GM19193 (cell line): ENCODE measurements at regions not wholly inside any gene's neighbourhood (a gene's known extent, or its start where the extent isn't known, plus 50 kb on each side); places are given as distances from the start of the nearest gene placed in this dataset.

Source experiments
- POLR2A ChIP-seq: IDR thresholded peaks from 4 replicates; pipeline ENCODE4 v1.6.1; 2011; ENCODE audit not compliant: insufficient read depth, insufficient read length; ENCODE audit errors: extremely low read depth

- no peak for TF ChIP-seq POLR2A
Observed at GRCh38 chr2:241983571-241984270, 114.2 kb downstream of the RTP5 start.

DNA sequence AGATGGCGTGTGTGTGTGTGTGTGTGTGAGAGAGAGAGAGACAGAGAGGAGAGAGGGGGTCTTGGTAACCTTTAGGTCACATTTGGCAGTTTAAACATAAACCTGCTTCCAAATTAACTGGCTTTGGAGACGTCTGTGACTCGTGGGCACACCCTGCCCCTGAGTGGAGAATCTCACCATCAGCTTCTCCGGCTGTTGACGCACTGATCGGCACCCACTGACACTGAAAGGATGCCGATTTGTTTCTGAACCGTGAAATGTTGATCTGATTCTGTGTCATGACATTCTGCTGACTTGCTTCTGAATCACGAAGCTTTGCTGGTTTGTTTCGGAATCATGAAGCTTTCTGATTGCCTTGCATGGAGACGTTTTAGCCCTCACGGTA, 114.7 kb downstream of the RTP5 start:
- TF ChIP-seq POLR2A: no peak

DNA sequence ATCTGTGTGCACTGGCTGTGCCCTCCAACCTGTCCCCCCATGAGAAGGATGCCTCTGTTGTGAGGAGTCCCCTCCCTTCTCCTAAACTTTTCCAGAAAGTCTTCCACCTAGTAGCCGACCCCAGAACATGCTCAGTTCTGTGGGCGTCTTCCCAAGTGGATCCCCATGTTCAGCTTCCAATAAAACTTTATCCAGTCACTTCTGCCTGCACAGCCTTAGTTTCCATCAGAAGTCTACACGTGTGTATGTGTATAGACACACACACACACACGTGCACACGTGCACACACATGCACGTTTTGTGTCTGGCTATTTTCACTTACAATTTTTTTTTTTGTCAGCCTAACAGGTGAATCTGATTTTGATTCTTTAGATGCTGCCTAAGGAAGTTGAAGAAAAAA, 115.1 kb downstream of the RTP5 start:
- TF ChIP-seq POLR2A: no peak

GRCh38 chr2:241985986-241986329, 116.4 kb downstream of the RTP5 start:
- TF ChIP-seq POLR2A: no peak

GRCh38 chr2:241986836-241987641, 117.5 kb downstream of the RTP5 start:
- no peak for TF ChIP-seq POLR2A

- no peak for TF ChIP-seq POLR2A
Observed at GRCh38 chr2:241987726-241988125, 118.2 kb downstream of the RTP5 start.

DNA sequence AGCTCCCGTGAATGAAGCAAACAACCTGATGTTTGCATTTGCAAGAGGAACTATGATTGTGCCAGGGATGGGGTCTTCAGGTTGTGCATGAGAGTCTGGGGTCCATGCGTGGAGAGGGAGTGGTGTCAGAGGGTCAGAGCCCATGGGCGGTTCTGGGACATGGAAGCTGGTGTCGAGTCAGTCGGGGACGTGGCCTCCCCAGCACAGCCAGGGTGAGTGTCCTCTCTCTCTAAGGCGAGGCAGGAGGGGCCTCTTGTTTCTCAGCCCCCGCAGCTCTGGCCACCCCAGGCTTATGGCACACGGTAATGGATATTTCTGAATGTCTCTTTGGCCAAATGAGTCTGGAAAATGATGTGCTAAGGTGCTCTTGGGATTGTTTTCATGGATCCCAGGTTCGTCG, 118.6 kb downstream of the RTP5 start:
- no peak for TF ChIP-seq POLR2A

- no peak for TF ChIP-seq POLR2A
Observed at GRCh38 chr2:241989074-241989473, 119.5 kb downstream of the RTP5 start.

- no peak for TF ChIP-seq POLR2A
Observed at GRCh38 chr2:241990466-241990865, 120.9 kb downstream of the RTP5 start.

- TF ChIP-seq POLR2A: no peak
Observed at GRCh38 chr2:241991299-241991698, 121.8 kb downstream of the RTP5 start.

- no peak for TF ChIP-seq POLR2A
Observed at GRCh38 chr2:241992753-241993152, 123.2 kb downstream of the RTP5 start.

DNA sequence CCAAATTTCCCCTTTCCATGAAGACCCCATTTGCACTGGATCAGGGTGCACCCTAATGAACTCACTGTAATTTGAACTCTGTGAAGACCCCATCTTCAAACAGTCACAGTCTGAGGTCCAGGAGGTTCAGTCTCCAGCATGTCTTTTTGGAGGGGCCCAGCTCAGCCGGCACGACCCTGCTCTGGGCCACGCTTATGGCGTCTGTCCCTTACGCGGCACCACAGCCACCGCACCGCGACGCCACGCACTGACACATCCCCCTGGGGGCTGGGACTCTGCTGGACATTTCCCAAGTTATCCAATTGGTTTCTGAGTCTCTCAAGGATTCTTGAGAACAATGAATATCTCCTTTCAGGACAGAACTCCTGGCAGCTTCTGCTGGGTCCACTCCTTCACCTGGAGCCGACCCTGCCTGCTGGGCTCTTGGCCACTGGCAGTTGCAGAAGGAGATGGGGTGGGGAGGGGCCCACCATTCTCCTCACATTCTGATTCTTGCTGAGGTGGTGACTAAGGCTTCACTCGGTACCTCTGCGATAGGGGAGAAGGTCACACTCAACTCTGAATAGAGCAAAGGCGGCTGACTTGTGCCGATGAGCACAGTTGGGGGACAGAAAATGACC, 124.0 kb downstream of the RTP5 start:
- TF ChIP-seq POLR2A: no peak

GRCh38 chr2:241994086-241994485, 124.6 kb downstream of the RTP5 start:
- TF ChIP-seq POLR2A: no peak

- TF ChIP-seq POLR2A: no peak
Observed at GRCh38 chr2:241994556-241995213, 125.2 kb downstream of the RTP5 start.

- no peak for TF ChIP-seq POLR2A
Observed at GRCh38 chr2:241996100-241996499, 126.6 kb downstream of the RTP5 start.

DNA sequence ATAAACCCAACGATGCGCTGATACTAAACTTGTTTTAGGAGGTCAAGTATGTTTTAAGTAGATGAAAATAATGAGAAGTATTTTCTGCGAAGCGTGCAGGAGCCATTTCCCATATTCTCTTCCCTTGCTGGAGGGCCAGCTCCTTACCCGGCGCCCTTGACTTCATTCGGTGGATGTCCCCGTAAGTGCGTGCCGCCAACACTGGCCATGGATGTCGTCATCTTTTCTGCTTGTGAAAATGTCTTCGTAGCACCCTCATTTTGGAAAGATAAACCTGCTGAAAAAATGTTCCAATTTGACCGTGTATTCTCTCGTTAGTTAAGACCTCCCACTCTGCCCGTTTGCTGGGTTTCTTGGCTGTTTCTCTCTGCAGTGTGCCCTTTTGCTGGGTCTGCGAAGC, 127.5 kb downstream of the RTP5 start:
- no peak for TF ChIP-seq POLR2A

DNA sequence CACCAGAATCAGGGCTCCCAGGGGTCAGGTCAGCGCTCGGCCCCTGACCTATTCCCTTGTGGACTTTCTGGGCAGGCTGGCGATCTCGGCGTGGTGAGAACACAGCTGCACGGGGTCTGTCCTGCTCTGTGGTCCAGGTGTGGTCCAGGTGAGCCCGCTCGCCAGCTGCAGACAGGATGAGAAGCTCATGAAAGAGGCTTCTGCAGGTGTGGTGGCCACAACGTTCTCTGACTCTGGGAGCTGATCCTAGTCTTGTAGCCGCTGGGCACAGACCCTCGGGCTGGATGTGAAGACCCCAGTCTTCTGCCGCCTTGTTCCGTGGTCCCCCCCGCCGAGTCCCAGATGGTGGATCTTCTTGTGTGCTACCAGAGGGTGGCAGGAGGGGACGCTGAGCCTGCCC, 129.7 kb downstream of the RTP5 start:
- TF ChIP-seq POLR2A: no peak
